Stimulated activated CD4-positive, alpha-beta T cell treated with anti-CD3 and anti-CD28 coated beads, Interleukin-1b, Interleukin-23, amount 100 ng/mL, for 4 hours (primary cell): ENCODE measurements at regions not wholly inside any gene's neighbourhood (a gene's known extent, or its start where the extent isn't known, plus 50 kb on each side); places are given as distances from the start of the nearest gene placed in this dataset.
"Not testable (repeated sequence)": the region's sequence is repeated elsewhere in the genome, so short reads cannot be mapped to it uniquely, and the experiment has no call there.

Experiments used
- DNase-seq, 2 donors: peaks; one replicate each; pipeline ENCODE4 v3.0.0-alpha.2; 2020; ENCODE audit warnings: low read depth in 2 of 2

GRCh38 chr3:82165266-82165665 is 403.8 kb upstream of the GBE1 start:
- no peak for DNase-seq

- no peak for DNase-seq
Measured at GRCh38 chr3:82163907-82164520, 402.6 kb upstream of the GBE1 start.

- DNase-seq: no peak
Measured at GRCh38 chr3:82157952-82158351, 396.5 kb upstream of the GBE1 start.

GRCh38 chr3:82153892-82154291 is 392.4 kb upstream of the GBE1 start:
- DNase-seq: not testable (repeated sequence)

- no peak for DNase-seq
Measured at GRCh38 chr3:82145742-82146141, 384.3 kb upstream of the GBE1 start.

- no peak for DNase-seq
Measured at GRCh38 chr3:82144811-82145210, 383.4 kb upstream of the GBE1 start.

- no peak for DNase-seq
Measured at GRCh38 chr3:82143661-82144412, 382.4 kb upstream of the GBE1 start.

- DNase-seq: no peak
Measured at GRCh38 chr3:82141592-82141991, 380.1 kb upstream of the GBE1 start.

GRCh38 chr3:82137861-82138260 is 376.4 kb upstream of the GBE1 start:
- no peak for DNase-seq

GRCh38 chr3:82137050-82137449 is 375.6 kb upstream of the GBE1 start:
- no peak for DNase-seq

GRCh38 chr3:82133070-82133606 is 371.7 kb upstream of the GBE1 start:
- DNase-seq: peak in 1 of 2 donors; percentile 15

GRCh38 chr3:82132210-82133069 is 371.0 kb upstream of the GBE1 start:
- DNase-seq: no peak

- no peak for DNase-seq
Measured at GRCh38 chr3:82130046-82130445, 368.6 kb upstream of the GBE1 start.

GRCh38 chr3:82129221-82129801 is 367.9 kb upstream of the GBE1 start:
- DNase-seq: no peak

GRCh38 chr3:82128271-82128670 is 366.8 kb upstream of the GBE1 start:
- no peak for DNase-seq

- no peak for DNase-seq
Measured at GRCh38 chr3:82122554-82123345, 361.3 kb upstream of the GBE1 start.

- no peak for DNase-seq
Measured at GRCh38 chr3:82114589-82114988, 353.1 kb upstream of the GBE1 start.

GRCh38 chr3:82110721-82111120 is 349.3 kb upstream of the GBE1 start:
- not testable (repeated sequence) for DNase-seq

GRCh38 chr3:82103241-82103640 is 341.8 kb upstream of the GBE1 start:
- no peak for DNase-seq

- no peak for DNase-seq
Measured at GRCh38 chr3:82100378-82100777, 338.9 kb upstream of the GBE1 start.

- no peak for DNase-seq
Measured at GRCh38 chr3:82093641-82094040, 332.2 kb upstream of the GBE1 start.
